Lung (tissue), 11 donors: ENCODE measurements at regions not wholly inside any gene's neighbourhood (a gene's known extent, or its start where the extent isn't known, plus 50 kb on each side); places are given as distances from the start of the nearest gene placed in this dataset.
A peak's percentile ranks its signal among the peaks of the same experiment; 100 is the strongest.

ENCODE experiments used
- ATAC-seq: fragments of 200-7000 bp; cut with Tn5 transposase; one replicate; pipeline ENCODE4 v1.9.1; 2020; ENCODE audit warnings: moderate number of reproducible peaks; ENCODE audit not compliant: insufficient read depth, low FRiP score
- DNase-seq, 3 donors: peaks; one replicate each; pipeline ENCODE4 v3.0.0-alpha.2; 2013 to 2017
- H3K27ac ChIP-seq, 2 donors: one replicate each; pipeline ENCODE4 v1.5.1; 2013; ENCODE audit warnings: mild to moderate bottlenecking in 2 of 2, moderate library complexity in 2 of 2, control low read depth in 1 of 2, inconsistent platforms in 1 of 2, low read depth in 1 of 2, low read length in 1 of 2
- H3K27me3 ChIP-seq, 3 donors: one replicate each; pipeline ENCODE4 v1.5.1; 2013; ENCODE audit warnings: low read length in 2 of 3; ENCODE audit not compliant: control insufficient read depth in 3 of 3, insufficient read depth in 3 of 3
- H3K36me3 ChIP-seq, 4 donors: one replicate each; pipeline ENCODE4 v1.5.1; 2013; ENCODE audit warnings: low read length in 4 of 4, mild to moderate bottlenecking in 1 of 4, moderate library complexity in 1 of 4; ENCODE audit not compliant: control insufficient read depth in 4 of 4, insufficient read depth in 4 of 4
- H3K4me1 ChIP-seq, 5 donors: one replicate each; pipeline ENCODE4 v1.5.1; 2013; ENCODE audit warnings: low read length in 5 of 5, mild to moderate bottlenecking in 2 of 5, moderate library complexity in 1 of 5; ENCODE audit not compliant: control insufficient read depth in 5 of 5, insufficient read depth in 5 of 5
- H3K4me3 ChIP-seq: one replicate; pipeline ENCODE4 v1.5.1; 2013; ENCODE audit warnings: mild to moderate bottlenecking, control low read depth, moderate library complexity
- H3K9ac ChIP-seq, 2 donors: one replicate each; pipeline ENCODE4 v1.5.1; 2013; ENCODE audit warnings: low read length in 2 of 2, control low read depth in 1 of 2; ENCODE audit not compliant: insufficient read depth in 1 of 2
- H3K9me3 ChIP-seq, 4 donors: one replicate each; pipeline ENCODE4 v1.5.1; 2013; ENCODE audit warnings: low read length in 3 of 4, mild to moderate bottlenecking in 1 of 4, moderate library complexity in 1 of 4; ENCODE audit not compliant: control insufficient read depth in 4 of 4, insufficient read depth in 3 of 4
- CTCF ChIP-seq: IDR thresholded peaks from 2 replicates; pipeline ENCODE4 v1.5.1; 2012; ENCODE audit warnings: mild to moderate bottlenecking; ENCODE audit errors: control extremely low read depth, extremely low read depth
- WGBS, 2 donors: extraction: QIAGEN DNeasy Blood & Tissue Kit; methylation state at CpG; one replicate each; pipeline ENCODE4 v1.1.7; 2013; 5-methylcytosine and 5-hydroxymethylcytosine counted together
- donor health status: control.
- donor health status: control.
- donor health status: Bipolar disorder and iron deficiency.
- donor health status: healthy.
- donor health status: DM: yes; HTN: yes; CAD: no.

GRCh38 chr10:63862860-63863259 lies 341.7 kb downstream of the REEP3 start:
- Histone ChIP-seq H3K4me1 (peaks cover 0 to 3% (median 0%) of the 10 kb centered on the region in 5 donors), H3K27me3 (peaks cover 0 to 5% (median 0%) of the 10 kb centered on the region in 3 donors), H3K27ac (no peak overlapping the region), H3K4me3 (no peak overlapping the region), H3K9me3 (no peaks in the 10 kb centered on the region), H3K36me3 (no peaks in the 10 kb centered on the region), H3K9ac (no peak overlapping the region)
- DNase-seq (no peak), ATAC-seq (no peak)
- TF ChIP-seq CTCF: no peak
- 92 to 96% methylated on average over 1 of the region's 1 CpG for WGBS, 2 donors

GRCh38 chr10:63865210-63865609 lies 344.0 kb downstream of the REEP3 start:
- Histone ChIP-seq H3K27me3 (peaks cover 0 to 5% (median 0%) of the 10 kb centered on the region in 3 donors), H3K36me3 (no peaks in the 10 kb centered on the region), H3K4me1 (peaks cover 0 to 3% (median 0%) of the 10 kb centered on the region in 5 donors), H3K27ac (no peak overlapping the region), H3K9me3 (no peaks in the 10 kb centered on the region), H3K9ac (no peak overlapping the region), H3K4me3 (no peak overlapping the region)
- WGBS, 2 donors: 59 to 69% methylated on average over 4 of the region's 4 CpGs
- ATAC-seq: no peak
- peak in 1 of 3 donors; percentile 33 for DNase-seq
- no peak for TF ChIP-seq CTCF

GRCh38 chr10:63866075-63866746 lies 345.0 kb downstream of the REEP3 start:
- no peak overlapping the region for H3K4me3 ChIP-seq
- TF ChIP-seq CTCF: peak; percentile 62
- no peak overlapping the region for H3K9ac ChIP-seq

More at GRCh38 chr10:63866075-63866746, 345.0 kb downstream of the REEP3 start:
- 5 to 8% methylated on average over 16 of the region's 16 CpGs for whole genome bisulfite sequencing, 2 donors
- peak; percentile 76 for ATAC-seq
- Histone ChIP-seq H3K27me3 (peaks cover 0 to 5% (median 0%) of the 10 kb centered on the region in 3 donors), H3K27ac (no peak overlapping the region), H3K9me3 (no peaks in the 10 kb centered on the region), H3K4me1 (peaks cover 0 to 3% (median 0%) of the 10 kb centered on the region in 5 donors), H3K36me3 (no peaks in the 10 kb centered on the region)
- DNase-seq: peak; percentile 87 to 94 (median 93)
